Activated CD4-positive, alpha-beta memory T cell treated with anti-CD3 and anti-CD28 coated beads, Interleukin-2, amount 10 ng/mL, durations not matched to agents 7 days and 5 days (primary cell): ENCODE measurements at regions not wholly inside any gene's neighbourhood (a gene's known extent, or its start where the extent isn't known, plus 50 kb on each side); places are given as distances from the start of the nearest gene placed in this dataset.

ENCODE experiments used
- CTCF ChIA-PET: fragments of 350-600 bp; sonication (Branson Sonifier 250); formaldehyde crosslinking; loops from one replicate; lab custom pipeline; 2021; ENCODE audit warnings: antibody characterized with exemption, inconsistent platforms; lab: Charles Lee
- POLR2A ChIA-PET: fragments of 350-600 bp; sonication (Branson Sonifier 250); formaldehyde crosslinking; loops from one replicate; lab custom pipeline; 2021; ENCODE audit warnings: antibody characterized with exemption; lab: Charles Lee
- DNase-seq: peaks from one replicate; pipeline ENCODE4 v3.0.0-alpha.2; 2020
- H3K27ac Mint-ChIP-seq: one replicate; pipeline ENCODE4 v1.8.0; 2021; ENCODE audit warnings: mild to moderate bottlenecking, mixed read lengths
- H3K27me3 Mint-ChIP-seq: one replicate; pipeline ENCODE4 v1.8.0; 2021; ENCODE audit warnings: mixed read lengths
- H3K36me3 Mint-ChIP-seq: one replicate; pipeline ENCODE4 v1.8.0; 2021; ENCODE audit warnings: low read depth, mixed read lengths
- H3K4me1 Mint-ChIP-seq: one replicate; pipeline ENCODE4 v1.8.0; 2021; ENCODE audit warnings: mixed read lengths
- H3K4me3 Mint-ChIP-seq: one replicate; pipeline ENCODE4 v1.8.0; 2021; ENCODE audit warnings: mild to moderate bottlenecking, mixed read lengths
- H3K9me3 Mint-ChIP-seq: one replicate; pipeline ENCODE4 v1.8.0; 2021; ENCODE audit warnings: mixed read lengths

GRCh38 chr13:83996415-83996814 is 114.1 kb upstream of the SLITRK1 start:
- Mint-ChIP-seq H3K27ac (no peak overlapping the region), H3K36me3 (no peaks in the 10 kb centered on the region), H3K4me3 (no peak overlapping the region), H3K4me1 (no peaks in the 10 kb centered on the region), H3K9me3 (no peaks in the 10 kb centered on the region), H3K27me3 (no peaks in the 10 kb centered on the region)
- ChIA-PET CTCF (no interaction called here), POLR2A (no interaction called here)
- no peak for DNase-seq

- H3K36me3 Mint-ChIP-seq = no peaks in the 10 kb centered on the region
- ChIA-PET CTCF (no interaction called here), POLR2A (no interaction called here)
- H3K4me3 Mint-ChIP-seq = no peak overlapping the region
- H3K27me3 Mint-ChIP-seq = no peaks in the 10 kb centered on the region
- no peak for DNase-seq
- no peaks in the 10 kb centered on the region for H3K4me1 Mint-ChIP-seq
- H3K27ac Mint-ChIP-seq = no peak overlapping the region
- H3K9me3 Mint-ChIP-seq = no peaks in the 10 kb centered on the region
Observed at GRCh38 chr13:83995930-83996329, 113.7 kb upstream of the SLITRK1 start.

- H3K4me1 Mint-ChIP-seq = no peaks in the 10 kb centered on the region
- H3K27me3 Mint-ChIP-seq = no peaks in the 10 kb centered on the region
- H3K27ac Mint-ChIP-seq = no peak overlapping the region
- no peak overlapping the region for H3K4me3 Mint-ChIP-seq
- DNase-seq = no peak
- ChIA-PET POLR2A (no interaction called here), CTCF (no interaction called here)
- H3K36me3 Mint-ChIP-seq = no peaks in the 10 kb centered on the region
- no peaks in the 10 kb centered on the region for H3K9me3 Mint-ChIP-seq
Observed at GRCh38 chr13:83992566-83993358, 110.5 kb upstream of the SLITRK1 start.

GRCh38 chr13:83987394-83987793 is 105.1 kb upstream of the SLITRK1 start:
- H3K4me1 Mint-ChIP-seq = no peaks in the 10 kb centered on the region
- no peaks in the 10 kb centered on the region for H3K27me3 Mint-ChIP-seq
- no peaks in the 10 kb centered on the region for H3K9me3 Mint-ChIP-seq
- DNase-seq = no peak
- no peak overlapping the region for H3K4me3 Mint-ChIP-seq
- no peak overlapping the region for H3K27ac Mint-ChIP-seq
- ChIA-PET CTCF (no interaction called here), POLR2A (no interaction called here)
- H3K36me3 Mint-ChIP-seq = no peaks in the 10 kb centered on the region

- no peaks in the 10 kb centered on the region for H3K36me3 Mint-ChIP-seq
- no peaks in the 10 kb centered on the region for H3K9me3 Mint-ChIP-seq
- DNase-seq = no peak
- H3K4me3 Mint-ChIP-seq = no peak overlapping the region
- no peaks in the 10 kb centered on the region for H3K27me3 Mint-ChIP-seq
- ChIA-PET CTCF (no interaction called here), POLR2A (no interaction called here)
- H3K4me1 Mint-ChIP-seq = no peaks in the 10 kb centered on the region
- no peak overlapping the region for H3K27ac Mint-ChIP-seq
Observed at GRCh38 chr13:83984793-83985192, 102.5 kb upstream of the SLITRK1 start.

- CTCF ChIA-PET = no interaction called here
- H3K9me3 Mint-ChIP-seq = no peaks in the 10 kb centered on the region
- no peak overlapping the region for H3K4me3 Mint-ChIP-seq
- DNase-seq = no peak
- POLR2A ChIA-PET = no interaction called here
- H3K27me3 Mint-ChIP-seq = no peaks in the 10 kb centered on the region
- no peaks in the 10 kb centered on the region for H3K36me3 Mint-ChIP-seq
- H3K27ac Mint-ChIP-seq = no peak overlapping the region
- H3K4me1 Mint-ChIP-seq = peaks cover 6% of the 10 kb centered on the region
Observed at GRCh38 chr13:83980331-83980730, 98.1 kb upstream of the SLITRK1 start.

GRCh38 chr13:83975655-83976165 is 93.4 kb upstream of the SLITRK1 start:
- CTCF ChIA-PET = no interaction called here
- no peaks in the 10 kb centered on the region for H3K27me3 Mint-ChIP-seq
- no peak overlapping the region for H3K27ac Mint-ChIP-seq
- H3K4me3 Mint-ChIP-seq = no peak overlapping the region
- peaks cover 6% of the 10 kb centered on the region for H3K4me1 Mint-ChIP-seq
- H3K36me3 Mint-ChIP-seq = no peaks in the 10 kb centered on the region
- no peak for DNase-seq
- no peaks in the 10 kb centered on the region for H3K9me3 Mint-ChIP-seq
- POLR2A ChIA-PET = no interaction called here

- DNase-seq = no peak
- Mint-ChIP-seq H3K4me1 (no peaks in the 10 kb centered on the region), H3K27ac (no peak overlapping the region), H3K36me3 (no peaks in the 10 kb centered on the region), H3K27me3 (no peaks in the 10 kb centered on the region), H3K9me3 (no peaks in the 10 kb centered on the region), H3K4me3 (no peak overlapping the region)
- CTCF ChIA-PET = no interaction called here
- POLR2A ChIA-PET = no interaction called here
Observed at GRCh38 chr13:83958531-83958930, 76.3 kb upstream of the SLITRK1 start.

- CTCF ChIA-PET = no interaction called here
- Mint-ChIP-seq H3K9me3 (no peaks in the 10 kb centered on the region), H3K4me1 (no peaks in the 10 kb centered on the region), H3K27me3 (no peaks in the 10 kb centered on the region), H3K4me3 (no peak overlapping the region), H3K36me3 (no peaks in the 10 kb centered on the region), H3K27ac (no peak overlapping the region)
- DNase-seq = no peak
- POLR2A ChIA-PET = no interaction called here
Observed at GRCh38 chr13:83955011-83955410, 72.7 kb upstream of the SLITRK1 start.

GRCh38 chr13:83953916-83954315 is 71.6 kb upstream of the SLITRK1 start:
- Mint-ChIP-seq H3K4me3 (no peak overlapping the region), H3K4me1 (no peaks in the 10 kb centered on the region), H3K27me3 (no peaks in the 10 kb centered on the region), H3K36me3 (no peaks in the 10 kb centered on the region), H3K9me3 (no peaks in the 10 kb centered on the region), H3K27ac (no peak overlapping the region)
- DNase-seq = no peak
- ChIA-PET POLR2A (no interaction called here), CTCF (no interaction called here)

- DNase-seq = no peak
- Mint-ChIP-seq H3K9me3 (no peaks in the 10 kb centered on the region), H3K4me1 (no peaks in the 10 kb centered on the region)
Observed at GRCh38 chr13:83950293-83950692, 68.0 kb upstream of the SLITRK1 start.

GRCh38 chr13:83943530-83944279 is 61.4 kb upstream of the SLITRK1 start:
- H3K27me3 Mint-ChIP-seq = no peaks in the 10 kb centered on the region
- POLR2A ChIA-PET = no interaction called here
- no peaks in the 10 kb centered on the region for H3K9me3 Mint-ChIP-seq
- H3K36me3 Mint-ChIP-seq = no peaks in the 10 kb centered on the region
- no peaks in the 10 kb centered on the region for H3K4me1 Mint-ChIP-seq
- no peak for DNase-seq
- H3K4me3 Mint-ChIP-seq = no peak overlapping the region
- no peak overlapping the region for H3K27ac Mint-ChIP-seq
- CTCF ChIA-PET = no interaction called here

More at GRCh38 chr13:83950293-83950692, 68.0 kb upstream of the SLITRK1 start:
- H3K27ac Mint-ChIP-seq = no peak overlapping the region
- no peaks in the 10 kb centered on the region for H3K36me3 Mint-ChIP-seq
- no peak overlapping the region for H3K4me3 Mint-ChIP-seq
- no peaks in the 10 kb centered on the region for H3K27me3 Mint-ChIP-seq
- POLR2A ChIA-PET = no interaction called here
- CTCF ChIA-PET = no interaction called here

- ChIA-PET CTCF (no interaction called here), POLR2A (no interaction called here)
- no peaks in the 10 kb centered on the region for H3K36me3 Mint-ChIP-seq
- H3K27ac Mint-ChIP-seq = no peak overlapping the region
- no peaks in the 10 kb centered on the region for H3K9me3 Mint-ChIP-seq
- no peak overlapping the region for H3K4me3 Mint-ChIP-seq
- no peaks in the 10 kb centered on the region for H3K27me3 Mint-ChIP-seq
- DNase-seq = no peak
- no peaks in the 10 kb centered on the region for H3K4me1 Mint-ChIP-seq
Observed at GRCh38 chr13:83941701-83942335, 59.5 kb upstream of the SLITRK1 start.
